Sigmoid colon (tissue), 6 donors: ENCODE measurements at regions not wholly inside any gene's neighbourhood (a gene's known extent, or its start where the extent isn't known, plus 50 kb on each side); places are given as distances from the start of the nearest gene placed in this dataset.
A peak's percentile ranks its signal among the peaks of the same experiment; 100 is the strongest.

ENCODE experiments used
- DNase-seq: peaks from one replicate; pipeline ENCODE4 v3.0.0-alpha.2; 2019
- H3K27ac ChIP-seq, 4 donors: fragments of 200-600 bp; sonication (generic); one replicate each; pipeline ENCODE4 v1.5.1; 2016 to 2019; ENCODE audit warnings: mild to moderate bottlenecking in 1 of 4
- H3K27me3 ChIP-seq, 3 donors: fragments of 200-600 bp; sonication (generic); one replicate each; pipeline ENCODE4 v1.5.1; 2019; ENCODE audit warnings: mild to moderate bottlenecking in 1 of 3
- H3K36me3 ChIP-seq, 4 donors: fragments of 200-600 bp; sonication (generic); one replicate each; pipeline ENCODE4 v1.5.1; 2016 to 2019
- H3K4me1 ChIP-seq, 4 donors: fragments of 200-600 bp; sonication (generic); one replicate each; pipeline ENCODE4 v1.5.1; 2017 to 2019
- H3K4me3 ChIP-seq, 4 donors: fragments of 200-600 bp; sonication (generic); one replicate each; pipeline ENCODE4 v1.5.1; 2017 to 2019; ENCODE audit warnings: mild to moderate bottlenecking in 2 of 4, moderate library complexity in 1 of 4
- H3K9me3 ChIP-seq, 4 donors: fragments of 200-600 bp in 3 of 4; sonication (generic) in 3 of 4; one replicate each; pipeline versions ENCODE4 v1.5.1 to v1.6.1; 2013 to 2019
- EP300 ChIP-seq, 4 donors: sonication (generic); formaldehyde crosslinking; IDR thresholded peaks; one replicate each; pipeline ENCODE4 v1.6.1; 2017; ENCODE audit warnings: antibody characterized with exemption in 4 of 4
- POLR2A ChIP-seq, 2 donors: fragments of 450-650 bp; IDR thresholded peaks; one replicate each; pipeline ENCODE4 v1.6.1; 2016; ENCODE audit warnings: antibody characterized with exemption in 2 of 2, mild to moderate bottlenecking in 2 of 2, moderate library complexity in 2 of 2
- POLR2AphosphoS5 ChIP-seq, 4 donors: sonication (generic); formaldehyde crosslinking; IDR thresholded peaks; one replicate each; pipeline ENCODE4 v1.6.1; 2017; ENCODE audit warnings: antibody characterized with exemption in 4 of 4
- WGBS, 2 donors: extraction: QIAGEN DNeasy Blood & Tissue Kit; methylation state at CpG; one replicate each; pipeline ENCODE4 v1.1.7; 2013; 5-methylcytosine and 5-hydroxymethylcytosine counted together
- intact Hi-C: fragments of 100-400 bp; cut with DNase I; formaldehyde crosslinking; loops from one replicate; pipeline ENCODE4 v1.15.1; 2023
- TF ChIP-seq, protein P1 (sequence below), 4 experiments: fragments of 450-650 bp in 3 of 4; fragments of 200-600 bp in 1 of 4; IDR thresholded peaks; one replicate each; pipeline ENCODE4 v1.5.1; 2016 to 2019; ENCODE audit warnings: antibody characterized with exemption in 4 of 4, mild to moderate bottlenecking in 3 of 4, moderate library complexity in 2 of 4
- donor health status: healthy with polysubstance abuse.
- donor health status: healthy.

DNA sequence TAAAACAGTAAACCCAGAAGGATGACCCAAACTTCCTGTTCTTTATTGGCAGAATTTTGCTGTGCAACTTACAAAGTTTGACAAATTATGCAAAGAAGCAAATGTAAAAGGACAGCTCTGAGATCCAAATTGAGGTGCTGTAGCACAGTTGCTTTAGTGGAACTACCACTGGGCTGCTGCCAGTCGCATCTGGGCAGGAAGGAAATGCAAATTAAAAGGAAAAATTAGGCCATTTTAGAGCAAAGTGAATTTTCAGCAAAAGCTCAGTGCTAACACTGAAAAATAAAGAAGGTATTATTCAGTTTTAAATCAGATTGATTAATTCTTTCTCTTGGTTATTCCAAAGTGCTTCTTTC, 104.5 kb downstream of the ZMAT3 start:
- Histone ChIP-seq H3K4me1 (peaks cover 0 to 12% (median 10%) of the 10 kb centered on the region in 4 donors), H3K4me3 (no peak overlapping the region), H3K9me3 (no peaks in the 10 kb centered on the region), H3K27me3 (no peaks in the 10 kb centered on the region), H3K36me3 (no peaks in the 10 kb centered on the region), H3K27ac (peak overlapping the region in 2 of 4 donors; percentile 17 to 18)
- intact Hi-C loops = loop anchor here (2.0 kb wide), 1 partner anchor 530 kb away; no protein-coding TSS in a partner anchor
- WGBS, 2 donors = 25 to 36% methylated on average over 1 of the region's 1 CpG
- no peak for DNase-seq
- TF ChIP-seq POLR2A (IDR thresholded peaks at IDR 0.05) = no peak
- TF ChIP-seq POLR2AphosphoS5 (IDR thresholded peaks at IDR 0.05) = no peak
- TF ChIP-seq EP300 (IDR thresholded peaks at IDR 0.05) = no peak
- TF ChIP-seq, protein P1, sequence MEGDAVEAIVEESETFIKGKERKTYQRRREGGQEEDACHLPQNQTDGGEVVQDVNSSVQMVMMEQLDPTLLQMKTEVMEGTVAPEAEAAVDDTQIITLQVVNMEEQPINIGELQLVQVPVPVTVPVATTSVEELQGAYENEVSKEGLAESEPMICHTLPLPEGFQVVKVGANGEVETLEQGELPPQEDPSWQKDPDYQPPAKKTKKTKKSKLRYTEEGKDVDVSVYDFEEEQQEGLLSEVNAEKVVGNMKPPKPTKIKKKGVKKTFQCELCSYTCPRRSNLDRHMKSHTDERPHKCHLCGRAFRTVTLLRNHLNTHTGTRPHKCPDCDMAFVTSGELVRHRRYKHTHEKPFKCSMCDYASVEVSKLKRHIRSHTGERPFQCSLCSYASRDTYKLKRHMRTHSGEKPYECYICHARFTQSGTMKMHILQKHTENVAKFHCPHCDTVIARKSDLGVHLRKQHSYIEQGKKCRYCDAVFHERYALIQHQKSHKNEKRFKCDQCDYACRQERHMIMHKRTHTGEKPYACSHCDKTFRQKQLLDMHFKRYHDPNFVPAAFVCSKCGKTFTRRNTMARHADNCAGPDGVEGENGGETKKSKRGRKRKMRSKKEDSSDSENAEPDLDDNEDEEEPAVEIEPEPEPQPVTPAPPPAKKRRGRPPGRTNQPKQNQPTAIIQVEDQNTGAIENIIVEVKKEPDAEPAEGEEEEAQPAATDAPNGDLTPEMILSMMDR (IDR thresholded peaks at IDR 0.05) = no peak

DNA sequence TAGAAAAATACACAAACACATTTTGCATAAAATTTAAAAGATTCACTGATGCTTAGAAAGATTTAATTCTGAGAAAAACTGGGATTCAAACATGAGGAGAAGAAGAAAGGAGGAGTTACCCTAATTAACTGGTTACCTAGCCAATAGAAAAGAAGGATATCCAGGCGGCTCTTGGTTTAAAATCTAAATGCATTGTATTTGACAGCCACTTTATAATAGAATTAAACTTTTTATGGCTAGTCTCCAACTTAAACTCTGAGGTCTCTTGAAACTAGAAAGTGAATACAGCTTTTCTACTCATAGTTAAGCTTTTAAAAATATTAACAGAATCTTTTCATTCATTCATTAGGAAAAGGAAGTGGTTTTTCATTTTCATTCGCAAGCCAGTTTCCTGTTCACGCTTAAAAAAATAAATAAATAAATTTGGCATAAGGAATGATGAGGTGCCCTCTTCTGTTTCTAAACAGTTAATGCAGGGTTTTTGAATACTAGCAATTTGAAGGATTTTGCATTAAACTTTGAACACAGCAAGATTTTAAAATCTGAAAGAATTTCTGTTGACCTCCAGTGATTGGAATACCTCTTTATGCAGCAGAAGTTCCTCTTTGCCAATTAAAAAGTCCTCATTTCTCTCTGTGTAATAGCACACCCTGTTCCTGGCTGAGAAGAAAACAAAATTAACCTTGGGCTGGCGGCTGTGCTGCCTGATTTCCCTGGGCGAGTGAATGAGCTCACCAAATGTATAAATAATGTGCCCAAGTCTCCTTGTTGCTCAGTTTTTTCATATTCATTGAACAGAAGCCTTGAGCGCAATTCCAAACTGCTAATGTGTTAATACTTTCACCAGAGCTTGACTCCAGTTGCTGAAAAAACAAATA, 105.1 kb downstream of the ZMAT3 start:
- H3K27me3 ChIP-seq = no peaks in the 10 kb centered on the region
- no peak for DNase-seq
- H3K4me1 ChIP-seq = peaks cover 0 to 18% (median 10%) of the 10 kb centered on the region in 4 donors
- peak overlapping the region in 2 of 4 donors; percentile 17 to 18 for H3K27ac ChIP-seq
- 17 to 28% methylated on average over 6 of the region's 6 CpGs for WGBS, 2 donors
- no peaks in the 10 kb centered on the region for H3K9me3 ChIP-seq
- H3K36me3 ChIP-seq = no peaks in the 10 kb centered on the region
- H3K4me3 ChIP-seq = peak overlapping the region in 1 of 4 donors; percentile 2
- TF ChIP-seq, protein P1 (IDR thresholded peaks at IDR 0.05) = peak in 3 of 4 experiments; percentile 19 to 44 (median 27)
- no peak for TF ChIP-seq EP300 (IDR thresholded peaks at IDR 0.05)
- intact Hi-C loops = loop anchor here (2.0 kb wide), 1 partner anchor 530 kb away; no protein-coding TSS in a partner anchor

DNA sequence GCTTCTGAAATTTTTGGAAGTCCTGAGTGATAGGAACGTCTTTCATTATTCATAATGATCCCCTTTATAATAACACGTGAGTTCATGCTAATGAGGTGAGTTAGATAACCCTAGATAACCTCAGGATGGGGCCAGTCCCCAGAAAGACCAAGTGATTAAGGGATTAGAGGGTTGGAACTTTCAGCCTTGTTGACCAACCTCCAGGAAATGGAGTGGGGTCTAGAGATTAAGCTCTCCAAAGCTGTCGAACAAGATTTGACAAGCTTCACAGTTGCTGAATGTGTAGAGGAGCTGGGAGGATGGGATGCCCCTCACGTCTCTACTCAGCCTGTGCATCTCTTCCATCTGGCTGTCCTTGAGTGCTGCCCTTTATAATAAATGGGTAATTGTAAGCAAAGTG, 107.1 kb downstream of the ZMAT3 start:
- Histone ChIP-seq H3K4me1 (peaks cover 0 to 19% (median 10%) of the 10 kb centered on the region in 4 donors), H3K27me3 (no peaks in the 10 kb centered on the region), H3K36me3 (no peaks in the 10 kb centered on the region), H3K4me3 (no peak overlapping the region), H3K9me3 (no peaks in the 10 kb centered on the region), H3K27ac (no peak overlapping the region)
- intact Hi-C loops = no loop called here
- DNase-seq = no peak
- TF ChIP-seq POLR2AphosphoS5 (IDR thresholded peaks at IDR 0.05) = no peak
- TF ChIP-seq, protein P1 (IDR thresholded peaks at IDR 0.05) = no peak
- TF ChIP-seq EP300 (IDR thresholded peaks at IDR 0.05) = no peak
- TF ChIP-seq POLR2A (IDR thresholded peaks at IDR 0.05) = no peak
- WGBS, 2 donors = 40 to 60% methylated on average over 4 of the region's 4 CpGs

DNA sequence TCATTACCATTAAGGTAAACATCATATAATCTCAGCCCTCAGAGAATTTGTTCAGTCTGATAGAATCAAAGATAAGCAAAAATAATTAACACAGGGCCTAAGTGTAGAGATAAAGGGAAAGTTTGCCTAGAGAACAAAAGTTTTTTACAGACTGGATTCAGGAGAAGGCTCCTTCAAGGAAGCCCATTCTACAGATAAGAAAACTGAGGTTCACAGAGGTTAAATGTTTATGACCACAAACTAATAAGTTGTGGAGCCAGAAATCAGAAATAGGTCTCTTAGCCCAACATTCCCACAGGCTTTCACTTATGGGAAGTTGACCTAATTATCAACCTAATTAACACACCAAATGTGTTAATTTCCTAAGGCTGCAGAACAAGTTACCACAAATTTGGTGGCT, 110.7 kb downstream of the ZMAT3 start:
- intact Hi-C loops = no loop called here
- Histone ChIP-seq H3K9me3 (no peaks in the 10 kb centered on the region), H3K36me3 (no peaks in the 10 kb centered on the region), H3K4me3 (no peak overlapping the region), H3K27me3 (no peaks in the 10 kb centered on the region), H3K27ac (no peak overlapping the region), H3K4me1 (peaks cover 0 to 7% (median 0%) of the 10 kb centered on the region in 4 donors)
- TF ChIP-seq, protein P1 (IDR thresholded peaks at IDR 0.05) = no peak
- TF ChIP-seq EP300 (IDR thresholded peaks at IDR 0.05) (no peak), POLR2AphosphoS5 (IDR thresholded peaks at IDR 0.05) (no peak), POLR2A (IDR thresholded peaks at IDR 0.05) (no peak)
- no peak for DNase-seq
